Left cardiac atrium (tissue), 4 donors: ENCODE measurements at regions not wholly inside any gene's neighbourhood (a gene's known extent, or its start where the extent isn't known, plus 50 kb on each side); places are given as distances from the start of the nearest gene placed in this dataset.
"Not testable (repeated sequence)": the region's sequence is repeated elsewhere in the genome, so short reads cannot be mapped to it uniquely, and the experiment has no call there.

Source experiments
- ATAC-seq, 2 donors: fragments of 200-7000 bp; cut with Tn5 transposase; one replicate each; pipeline ENCODE4 v1.9.1; 2020; ENCODE audit warnings: mild to moderate bottlenecking in 2 of 2, moderate library complexity in 2 of 2
- DNase-seq: peaks from one replicate; pipeline ENCODE4 v3.0.0-alpha.2; 2020
- intact Hi-C, 2 donors: fragments of 100-400 bp; cut with DNase I; formaldehyde crosslinking; loops; one replicate each; pipeline versions ENCODE4 v1.14.1 to v1.15.1; 2022 to 2023
- donor health status: DM: no; HTN: yes; CAD: no.
- donor health status: DM: no; HTN: yes; CAD: no; lungs with severe emphysema.
- donor health status: DM: yes; HTN: yes; CAD: no.
- donor health status: Dilated cardiomyopathy.

DNA sequence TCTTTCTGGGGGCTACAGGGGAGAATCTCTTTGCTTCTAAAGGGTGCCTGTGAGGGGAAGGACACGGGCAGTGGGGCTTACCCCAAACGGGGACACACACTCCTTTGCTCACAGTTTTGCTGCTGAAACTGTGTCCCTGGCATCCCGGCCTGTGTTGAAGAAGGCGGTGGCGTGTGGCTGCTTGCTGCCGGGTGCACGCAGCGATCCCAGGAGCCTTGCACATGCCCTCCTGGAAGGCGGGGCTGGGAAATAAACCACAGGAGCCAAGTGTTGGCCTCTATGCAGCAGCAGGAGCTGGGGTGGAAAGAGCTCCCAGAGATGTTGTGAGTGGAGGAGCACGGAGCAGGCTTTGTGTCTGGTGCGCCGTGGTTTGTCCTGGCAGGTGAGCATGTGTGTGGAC is 131.0 kb upstream of the CIBAR2 start:
- ATAC-seq (no peak), DNase-seq (no peak)
- intact Hi-C loops: no loop called here

DNA sequence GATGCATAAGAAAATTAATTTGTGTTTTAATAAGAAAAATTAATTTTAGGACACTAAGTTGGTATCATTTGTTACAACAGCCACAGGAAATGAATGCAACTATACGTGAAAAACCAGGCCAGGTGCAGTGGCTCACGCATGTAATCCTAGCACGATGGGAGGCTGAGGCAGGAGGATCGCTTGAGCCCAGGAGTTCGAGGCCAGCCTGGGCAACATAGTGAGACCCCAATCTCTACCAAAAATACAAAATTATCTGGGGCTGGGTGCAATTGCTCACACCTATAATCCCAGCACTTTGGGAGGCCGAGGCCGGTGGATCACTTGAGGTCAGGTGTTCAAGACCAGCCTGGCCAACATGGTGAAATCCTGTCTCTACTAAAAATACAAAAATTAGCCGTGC is 132.2 kb upstream of the CIBAR2 start:
- ATAC-seq, intact Hi-C loops, DNase-seq: not testable (repeated sequence)

DNA sequence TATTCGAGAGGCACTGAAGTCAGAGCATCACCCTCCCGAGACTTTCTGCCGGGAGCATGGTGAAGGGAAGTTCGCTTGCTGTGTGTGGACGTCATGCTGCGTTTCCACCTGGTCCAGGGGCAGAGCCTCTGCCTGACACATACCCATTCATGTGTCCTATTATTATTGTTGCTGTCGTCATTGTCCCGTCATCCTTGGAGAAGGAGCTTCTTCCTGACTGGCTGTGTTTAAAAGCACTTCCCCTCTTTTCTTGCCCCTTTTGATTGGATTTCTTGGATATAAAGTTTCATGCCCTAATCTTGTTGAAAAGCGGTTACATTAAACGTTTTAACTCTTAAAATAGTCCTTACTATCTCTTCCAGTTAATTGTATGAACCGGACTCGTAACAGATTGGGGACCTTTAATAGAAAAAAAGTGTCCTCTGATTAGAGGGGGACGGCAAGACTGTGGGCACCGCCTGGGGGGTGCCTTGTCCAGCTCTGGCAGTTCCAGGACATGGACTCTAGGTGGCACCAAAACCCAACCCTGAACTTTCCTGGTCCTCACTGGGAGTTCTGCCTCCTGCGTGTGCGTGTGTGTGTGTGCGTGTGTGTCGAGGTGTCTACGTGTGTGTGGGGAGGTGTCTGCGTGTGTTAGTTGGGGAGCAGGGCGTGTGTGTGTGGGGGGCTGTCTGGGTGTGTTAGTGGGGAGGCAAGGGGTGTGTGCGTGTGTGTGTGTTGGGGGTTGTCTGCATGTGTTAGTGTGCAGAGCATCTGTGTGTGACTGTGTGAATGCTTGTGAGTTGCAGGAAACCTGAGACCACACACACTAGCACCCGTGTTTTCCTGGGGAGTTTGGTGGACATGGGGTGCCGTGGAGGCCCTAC is 133.3 kb upstream of the CIBAR2 start:
- ATAC-seq (peak; percentile 42 to 65), DNase-seq (peak; percentile 71)
- intact Hi-C loops: loop anchor here in 1 of 2 donors (5.0 kb wide), 1 partner anchor 128 kb away; no protein-coding TSS in a partner anchor

DNA sequence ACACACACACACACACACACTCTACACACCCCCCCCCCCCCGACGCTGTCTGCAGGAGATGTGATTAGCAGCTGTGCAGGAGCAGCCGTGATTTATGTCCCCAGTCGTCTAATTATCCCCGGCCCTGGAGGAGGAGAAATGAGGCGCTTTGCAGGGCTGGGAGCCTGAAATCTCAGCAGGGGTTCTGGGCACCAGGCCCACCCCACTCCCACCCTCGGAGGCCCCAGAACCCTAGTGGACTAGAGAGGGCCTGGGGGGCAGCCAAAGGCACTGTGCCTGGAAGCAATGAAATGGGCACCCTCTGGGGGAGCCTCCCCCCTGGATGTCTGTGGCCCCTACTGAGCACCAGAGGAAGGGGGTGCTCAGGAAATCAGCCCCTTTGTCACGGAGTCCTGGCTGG is 134.2 kb upstream of the CIBAR2 start:
- ATAC-seq: no peak
- intact Hi-C loops: loop anchor here in 1 of 2 donors (5.0 kb wide), 1 partner anchor 129 kb away; no protein-coding TSS in a partner anchor
- DNase-seq: no peak

DNA sequence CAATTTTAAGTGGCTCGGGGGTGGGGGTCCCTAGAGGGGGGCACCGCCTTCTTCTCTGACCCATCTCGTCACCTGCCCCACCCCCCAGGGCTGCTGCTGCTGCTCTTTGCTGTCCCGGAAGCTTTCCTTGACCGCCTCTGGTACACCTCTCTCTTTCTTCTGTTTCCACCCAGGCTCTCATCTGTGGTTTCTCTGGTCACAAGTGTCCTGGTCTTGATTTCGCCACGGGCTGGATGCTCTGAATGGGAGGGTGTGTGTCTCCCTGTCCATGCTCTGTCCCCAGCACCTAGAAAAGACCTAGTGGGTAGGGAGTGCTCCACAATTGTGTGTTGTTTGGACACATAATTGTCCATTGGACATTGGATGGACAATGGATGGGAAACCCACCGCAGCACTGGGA is 134.7 kb upstream of the CIBAR2 start:
- ATAC-seq (no peak), DNase-seq (no peak)
- intact Hi-C loops: loop anchor here in 1 of 2 donors (5.0 kb wide), 1 partner anchor 130 kb away; no protein-coding TSS in a partner anchor

DNA sequence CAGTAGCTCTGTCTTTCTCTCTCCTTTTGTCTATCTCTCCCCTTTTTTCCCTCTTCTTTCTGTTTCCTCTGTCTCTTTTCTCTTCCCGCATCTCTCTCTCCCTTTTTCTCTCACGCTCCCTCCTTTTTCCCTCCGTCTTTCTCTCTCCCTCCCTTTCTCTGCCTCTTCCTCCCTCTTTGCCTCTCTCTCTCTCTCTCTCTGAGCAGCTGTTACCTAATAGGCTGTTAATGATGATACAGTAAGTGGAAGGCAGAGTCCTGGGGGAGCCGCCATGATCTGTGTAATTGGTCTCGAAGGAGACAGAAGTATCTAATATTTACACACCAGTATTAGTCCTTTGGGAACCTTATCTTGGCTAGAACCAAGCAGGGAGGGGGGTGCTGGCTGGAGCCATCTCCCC is 136.1 kb upstream of the CIBAR2 start:
- intact Hi-C loops: loop anchor here in 1 of 2 donors (5.0 kb wide), 1 partner anchor 131 kb away; no protein-coding TSS in a partner anchor
- ATAC-seq (no peak), DNase-seq (no peak)

DNA sequence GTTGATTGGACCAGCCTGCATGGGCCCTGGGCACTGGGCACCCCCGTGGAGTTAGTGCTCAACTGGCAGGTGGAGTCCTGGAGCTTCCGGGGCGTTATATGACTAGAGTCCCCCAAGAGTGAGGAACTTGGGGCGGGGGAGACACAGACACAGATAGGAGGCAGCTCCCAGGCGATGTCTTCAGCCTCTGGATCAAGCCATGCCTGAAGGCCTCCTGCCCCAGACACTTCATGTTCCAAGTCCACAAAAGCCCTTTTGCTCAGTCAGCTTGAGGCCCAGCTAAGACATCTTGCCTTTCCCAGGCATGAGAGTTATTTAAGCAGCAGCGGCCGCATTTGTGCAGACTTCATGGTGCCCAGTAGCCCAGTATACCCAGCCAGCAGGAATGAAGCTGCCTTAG is 136.6 kb upstream of the CIBAR2 start:
- DNase-seq (no peak), ATAC-seq (no peak)
- intact Hi-C loops: loop anchor here in 1 of 2 donors (5.0 kb wide), 1 partner anchor 132 kb away; no protein-coding TSS in a partner anchor

DNA sequence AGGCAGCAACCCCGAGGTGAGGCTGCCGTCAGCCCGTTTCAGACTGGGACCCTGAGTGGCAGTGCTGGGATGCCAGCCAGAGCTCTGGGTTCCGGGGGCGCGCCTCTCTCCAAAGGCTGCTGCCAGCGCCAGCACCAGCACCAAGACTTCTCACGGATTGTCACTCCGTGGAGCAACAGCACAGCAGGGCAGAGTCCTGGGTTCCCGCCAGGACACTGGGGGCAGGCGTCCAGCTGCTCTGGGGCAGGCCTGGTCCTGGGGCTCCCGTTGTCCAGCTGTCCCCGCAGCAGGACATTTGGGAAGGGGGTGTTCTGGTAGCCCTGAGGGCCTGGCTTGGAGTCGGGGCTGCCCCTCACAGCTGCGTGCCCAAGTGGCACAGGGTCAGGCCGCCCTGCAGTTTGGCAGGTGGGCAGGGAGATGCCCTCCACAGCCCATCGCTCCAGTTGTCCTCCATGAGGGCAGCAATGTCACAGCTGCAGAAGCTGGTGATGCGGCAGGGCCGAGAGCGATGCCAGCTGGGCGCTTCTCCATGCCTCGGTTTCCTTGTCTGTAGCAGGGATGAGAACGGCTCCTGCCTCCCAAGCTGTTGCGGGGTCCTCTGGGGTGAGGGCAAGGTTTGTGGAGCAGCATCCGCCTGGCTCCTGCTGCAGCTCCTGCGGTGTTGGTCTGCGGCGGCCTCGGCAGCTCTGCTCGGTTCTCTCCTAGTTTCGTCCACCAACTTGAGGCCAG is 137.3 kb upstream of the CIBAR2 start:
- peak in 1 of 2 donors; percentile 32 for ATAC-seq
- DNase-seq: no peak
- intact Hi-C loops: loop anchor here (5.0 to 10.0 kb wide), 2 partner anchors 132 to 135 kb away; partner anchors contain the start of gene CIBAR2 (in 1 of the 2)

DNA sequence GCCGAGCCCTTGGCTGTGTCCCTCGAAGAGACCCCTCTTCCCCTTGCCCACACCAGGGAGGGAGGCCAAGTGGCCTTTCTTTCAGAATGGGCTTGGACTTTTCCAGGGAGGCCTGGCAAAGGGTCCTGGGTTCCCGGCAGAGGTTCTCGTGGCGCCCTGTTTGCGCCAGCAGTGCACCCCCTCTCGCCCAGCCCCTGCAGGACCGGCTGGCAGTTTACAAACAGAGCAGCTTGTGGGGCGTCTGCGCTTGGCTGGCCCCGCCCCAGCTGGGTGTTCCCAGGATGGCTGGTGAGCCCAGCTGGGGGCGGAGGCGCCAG is 137.8 kb upstream of the CIBAR2 start:
- ATAC-seq (no peak), DNase-seq (no peak)
- intact Hi-C loops: loop anchor here in 1 of 2 donors (10.0 kb wide), 1 partner anchor 135 kb away; the partner anchor contains the start of gene CIBAR2

DNA sequence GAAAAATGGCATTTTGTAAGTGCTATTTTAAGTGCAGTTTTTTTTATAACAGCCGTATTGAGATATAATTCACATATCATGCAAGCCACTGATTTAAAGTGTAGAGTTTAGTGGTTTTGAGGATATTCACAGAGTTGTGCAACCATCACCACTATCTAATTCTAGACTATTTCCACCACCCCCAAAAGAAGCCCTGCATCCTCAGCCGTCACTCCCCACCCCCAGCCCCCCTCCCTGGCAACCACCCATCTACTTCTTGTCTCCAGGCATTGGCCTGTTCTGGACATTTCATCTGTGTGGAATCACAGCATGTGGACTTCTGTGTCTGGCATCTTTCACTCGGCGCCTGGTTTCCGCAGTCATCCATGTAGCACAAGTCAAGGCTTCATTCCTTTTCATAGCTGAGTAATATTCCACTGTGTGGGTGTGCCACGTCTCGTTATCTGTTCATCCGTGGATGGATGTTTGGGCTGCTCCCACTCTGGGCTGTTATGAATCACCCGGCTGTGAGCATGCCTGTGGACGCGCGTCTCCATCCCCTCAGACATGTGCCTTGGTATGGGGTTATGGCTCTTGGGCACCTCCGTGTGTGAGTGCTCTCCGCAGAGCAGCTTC is 138.4 kb upstream of the CIBAR2 start:
- DNase-seq (no peak), ATAC-seq (no peak)
- intact Hi-C loops: loop anchor here in 1 of 2 donors (10.0 kb wide), 1 partner anchor 136 kb away; the partner anchor contains the start of gene CIBAR2

DNA sequence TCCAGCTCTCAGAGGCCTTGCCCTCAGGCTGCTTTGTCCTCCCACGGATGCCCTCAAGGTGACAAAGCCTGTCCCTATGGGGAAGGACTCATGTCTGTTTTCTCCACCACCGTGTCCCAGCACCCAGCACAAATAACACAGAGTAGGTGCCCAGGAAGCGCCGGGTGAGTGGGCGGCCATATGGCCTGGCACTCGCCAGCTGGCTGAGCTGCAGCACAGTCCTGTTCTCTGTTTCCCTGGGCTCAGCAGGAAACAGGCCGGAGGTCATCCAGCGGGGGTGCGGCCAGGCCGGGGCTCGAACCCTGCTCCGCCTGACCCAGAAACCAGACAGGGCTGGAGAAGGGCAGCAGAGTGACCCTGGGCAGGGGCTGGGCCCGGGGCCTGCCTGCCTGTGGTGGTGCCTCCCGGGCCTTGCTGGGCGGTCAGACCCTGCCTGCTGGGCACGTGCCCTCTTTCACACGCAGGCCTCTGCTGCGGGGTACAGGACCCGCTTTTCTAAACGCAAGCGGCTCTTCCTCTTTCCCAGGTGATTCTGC is 139.0 kb upstream of the CIBAR2 start:
- intact Hi-C loops: loop anchor here in 1 of 2 donors (10.0 kb wide), 1 partner anchor 136 kb away; the partner anchor contains the start of gene CIBAR2
- no peak for DNase-seq
- ATAC-seq: no peak

DNA sequence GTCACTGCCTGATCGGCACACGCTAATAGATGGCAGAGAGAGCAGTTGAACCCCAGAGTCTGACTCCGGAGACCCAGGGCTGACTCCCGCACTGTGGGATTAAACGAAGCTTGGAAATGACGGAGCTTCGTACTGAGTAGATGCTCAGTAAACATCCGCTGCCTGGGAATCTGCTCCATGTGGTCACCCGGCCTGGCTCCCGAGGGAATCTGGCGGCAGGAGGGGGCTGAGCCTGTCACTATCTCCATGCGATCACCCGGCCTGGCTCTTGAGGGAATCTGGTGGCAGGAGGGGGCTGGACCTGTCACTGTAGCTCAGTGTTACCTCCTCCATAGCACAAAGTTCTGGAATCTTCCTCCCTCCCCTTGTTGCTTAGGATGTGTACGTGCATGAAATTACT is 139.7 kb upstream of the CIBAR2 start:
- ATAC-seq: no peak
- intact Hi-C loops: loop anchor here in 1 of 2 donors (10.0 kb wide), 1 partner anchor 137 kb away; the partner anchor contains the start of gene CIBAR2
- DNase-seq: no peak

DNA sequence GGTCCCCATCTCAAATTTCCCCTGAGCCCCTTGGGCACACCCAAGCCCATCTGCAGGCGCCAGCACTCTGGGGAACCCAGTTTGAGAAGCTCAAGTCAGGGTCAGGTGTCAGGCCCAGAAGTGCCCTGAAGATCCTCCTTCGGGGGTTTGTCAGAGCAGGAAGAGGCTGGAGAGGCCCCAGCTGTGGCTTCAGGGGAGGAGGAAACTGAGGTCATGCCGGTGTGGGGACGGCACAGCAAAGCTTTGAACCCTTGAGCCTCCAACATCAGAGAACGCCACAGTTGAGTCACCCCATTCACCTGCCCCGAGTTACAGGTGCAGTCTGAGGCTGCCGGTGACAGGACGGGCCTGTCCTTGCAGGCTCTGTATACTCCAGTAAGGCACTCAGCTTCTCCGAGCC is 140.2 kb upstream of the CIBAR2 start:
- DNase-seq (no peak), ATAC-seq (no peak)
- intact Hi-C loops: loop anchor here in 1 of 2 donors (10.0 kb wide), 1 partner anchor 138 kb away; the partner anchor contains the start of gene CIBAR2

DNA sequence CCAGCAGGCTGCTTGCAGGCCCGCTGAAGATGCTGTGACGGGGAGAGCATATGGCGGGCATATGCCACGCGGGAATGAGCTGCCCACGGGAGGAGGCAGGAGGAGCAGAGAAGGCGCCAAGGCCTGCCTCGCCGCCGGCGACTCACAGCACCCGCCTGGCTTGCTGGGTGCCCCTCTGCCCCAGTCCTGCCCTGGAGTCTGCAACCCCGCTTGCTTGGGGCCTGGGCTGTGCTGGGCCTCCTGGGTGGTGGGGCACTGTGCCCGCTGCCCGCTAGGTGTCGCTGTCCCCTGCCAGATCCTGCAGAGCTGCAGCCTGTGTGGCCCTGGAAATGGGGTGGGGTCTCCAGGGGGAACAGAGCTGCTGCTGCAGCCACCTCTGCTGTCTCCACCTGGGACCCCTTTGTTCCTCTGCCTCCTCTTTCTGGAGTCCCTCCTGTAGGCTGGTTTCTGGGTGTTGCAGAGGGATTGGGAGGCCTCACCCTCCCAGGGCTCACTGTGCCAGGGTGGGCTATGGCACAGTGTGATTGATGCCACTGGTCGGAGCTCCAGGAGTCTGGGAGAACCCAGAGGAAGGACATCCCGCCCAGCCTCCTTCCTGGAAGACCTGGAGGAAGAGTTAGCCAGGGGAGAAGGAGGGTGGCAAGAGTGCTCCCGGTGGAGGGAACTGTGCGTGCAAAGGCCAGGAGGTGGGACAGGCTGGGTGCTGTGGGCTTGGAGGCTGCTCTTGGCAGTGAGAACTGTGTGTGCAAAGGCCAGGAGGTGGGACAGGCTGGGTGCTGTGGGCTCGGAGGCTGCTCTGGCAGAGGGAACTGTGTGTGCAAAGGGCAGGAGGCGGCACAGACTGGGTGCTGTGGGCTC is 141.0 kb upstream of the CIBAR2 start:
- ATAC-seq: peak; percentile 70 to 71
- peak; percentile 53 for DNase-seq
- intact Hi-C loops: loop anchor here in 1 of 2 donors (10.0 kb wide), 1 partner anchor 139 kb away; the partner anchor contains the start of gene CIBAR2

DNA sequence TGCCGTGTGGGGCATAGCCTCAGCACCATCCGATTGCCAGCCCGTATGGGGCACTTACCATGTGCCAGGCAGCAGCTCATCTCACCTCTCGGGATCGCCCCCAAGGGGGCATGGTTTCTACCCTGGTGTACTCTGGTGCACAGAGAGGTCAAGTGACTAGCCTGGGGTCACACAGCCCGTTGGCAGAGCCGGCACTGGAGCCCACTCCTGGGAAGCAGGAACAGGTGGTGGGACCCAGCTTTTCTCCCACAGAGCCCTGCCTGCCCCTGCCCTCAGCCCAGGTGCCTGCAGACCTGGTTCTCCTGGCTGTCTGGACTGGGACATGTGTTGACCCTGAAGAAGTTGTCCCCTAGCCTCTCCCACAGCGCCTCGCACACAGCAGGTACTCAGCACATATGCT is 141.8 kb upstream of the CIBAR2 start:
- peak in 1 of 2 donors; percentile 2 for ATAC-seq
- no peak for DNase-seq
- intact Hi-C loops: loop anchor here in 1 of 2 donors (10.0 kb wide), 1 partner anchor 139 kb away; the partner anchor contains the start of gene CIBAR2

DNA sequence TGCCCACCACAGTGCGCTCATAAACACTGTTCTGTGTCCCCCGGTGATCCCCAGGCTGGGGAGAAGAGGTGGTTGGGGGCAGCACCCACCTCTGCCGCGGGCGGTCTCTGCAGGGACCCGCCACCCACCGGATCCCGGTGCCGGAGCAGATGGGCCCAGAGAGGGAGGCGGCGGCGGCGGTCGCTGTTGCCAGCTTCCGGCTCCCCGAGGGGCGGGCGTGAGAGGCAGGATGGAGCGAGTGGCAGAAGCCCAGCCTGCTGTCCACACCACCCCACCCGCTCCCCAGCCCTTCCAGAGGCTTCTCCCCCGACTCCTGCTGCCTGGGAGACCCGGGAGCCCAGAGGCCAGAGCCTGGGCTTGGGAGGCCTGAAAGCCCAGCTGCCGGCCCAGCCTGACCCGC is 142.6 kb upstream of the CIBAR2 start:
- intact Hi-C loops: loop anchor here in 1 of 2 donors (10.0 kb wide), 1 partner anchor 140 kb away; the partner anchor contains the start of gene CIBAR2
- ATAC-seq (peak in 1 of 2 donors; percentile 17), DNase-seq (no peak)

DNA sequence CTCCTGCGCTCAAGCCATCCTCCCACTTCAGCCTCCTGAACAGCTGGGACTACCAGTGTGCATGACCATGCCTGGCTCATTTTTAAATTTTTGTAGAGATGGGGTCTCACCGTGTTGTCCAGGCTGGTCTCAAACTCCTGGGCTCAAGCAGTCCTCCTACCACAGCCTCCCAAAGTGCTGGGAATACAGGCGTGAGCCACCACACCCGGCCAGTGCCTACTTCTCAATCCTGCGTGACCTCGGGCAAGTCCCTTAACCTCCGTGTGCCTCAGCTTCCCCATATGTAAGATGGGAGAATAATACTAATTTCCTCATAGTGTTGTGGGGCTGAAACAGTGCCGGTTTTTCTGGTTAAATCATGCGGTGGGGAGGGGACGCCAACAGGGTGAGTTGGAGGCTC is 143.5 kb upstream of the CIBAR2 start:
- no peak for ATAC-seq
- intact Hi-C loops: loop anchor here in 1 of 2 donors (10.0 kb wide), 1 partner anchor 141 kb away; the partner anchor contains the start of gene CIBAR2
- no peak for DNase-seq
